MM.1S (cell line): ENCODE measurements at regions not wholly inside any gene's neighbourhood (a gene's known extent, or its start where the extent isn't known, plus 50 kb on each side); places are given as distances from the start of the nearest gene placed in this dataset.

Experiments used
- CTCF ChIP-seq: fragments of 300-600 bp; sonication (generic); IDR thresholded peaks from 2 replicates; pipeline ENCODE4 v1.5.1; 2016; ENCODE audit warnings: antibody characterized with exemption, low read length, mixed read lengths
- EZH2 ChIP-seq: fragments of 300-600 bp; sonication (generic); optimal IDR thresholded peaks from 2 replicates; pipeline ENCODE3; 2017; ENCODE audit warnings: low read depth, mild to moderate bottlenecking, antibody characterized with exemption, low read length, mixed read lengths

DNA sequence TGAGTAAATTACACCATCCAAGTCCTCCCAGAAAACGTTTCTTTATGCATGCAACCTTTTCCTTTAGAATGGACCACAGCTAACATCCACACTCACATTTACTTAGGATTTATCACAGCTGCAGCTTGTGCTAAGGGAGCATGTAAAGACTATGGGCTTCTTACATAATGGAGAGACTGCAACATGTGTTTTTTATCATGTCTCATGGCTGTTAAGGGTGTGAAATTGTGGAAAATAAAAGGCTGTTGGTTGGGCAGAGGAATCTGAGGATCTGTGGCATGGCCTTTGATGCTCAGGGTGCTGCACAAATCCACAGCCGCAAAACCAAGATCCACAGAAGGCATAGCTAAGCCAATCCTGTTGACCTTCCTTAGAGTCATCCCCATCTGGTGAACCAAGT, 112.0 kb upstream of the MTNR1B start:
- TF ChIP-seq CTCF (no peak), EZH2 (no peak)
